Duodenal mucosa (tissue), 2 donors: ENCODE measurements at regions not wholly inside any gene's neighbourhood (a gene's known extent, or its start where the extent isn't known, plus 50 kb on each side); places are given as distances from the start of the nearest gene placed in this dataset.

Experiments
- H3K27ac ChIP-seq: one replicate; pipeline ENCODE4 v1.7.0; 2013; ENCODE audit warnings: low read depth, low read length
- H3K27me3 ChIP-seq, 2 donors: one replicate each; pipeline ENCODE4 v1.7.0; 2013; ENCODE audit warnings: low read length in 2 of 2, control low read depth in 1 of 2; ENCODE audit not compliant: insufficient read depth in 2 of 2, control insufficient read depth in 1 of 2
- H3K36me3 ChIP-seq, 2 donors: one replicate each; pipeline ENCODE4 v1.7.0; 2013; ENCODE audit warnings: low read length in 2 of 2, control low read depth in 1 of 2; ENCODE audit not compliant: insufficient read depth in 2 of 2, control insufficient read depth in 1 of 2
- H3K4me1 ChIP-seq, 2 donors: one replicate each; pipeline ENCODE4 v1.7.0; 2013; ENCODE audit warnings: low read length in 2 of 2, control low read depth in 1 of 2; ENCODE audit not compliant: insufficient read depth in 2 of 2, control insufficient read depth in 1 of 2
- H3K4me3 ChIP-seq, 2 donors: one replicate each; pipeline ENCODE4 v1.7.0; 2013; ENCODE audit warnings: low read length in 2 of 2, low read depth in 1 of 2
- H3K9ac ChIP-seq, 2 donors: one replicate each; pipeline ENCODE4 v1.7.0; 2013; ENCODE audit warnings: low read length in 2 of 2, low read depth in 1 of 2
- H3K9me3 ChIP-seq, 2 donors: one replicate each; pipeline ENCODE4 v1.7.0; 2013; ENCODE audit warnings: low read length in 2 of 2, control low read depth in 1 of 2; ENCODE audit not compliant: control insufficient read depth in 1 of 2

GRCh38 chr1:163531345-163531744 lies 209.6 kb downstream of the NUF2 start:
- H3K36me3 ChIP-seq: no peaks in the 10 kb centered on the region
- no peaks in the 10 kb centered on the region for H3K27me3 ChIP-seq
- no peak overlapping the region for H3K27ac ChIP-seq
- H3K9me3 ChIP-seq: no peaks in the 10 kb centered on the region
- H3K4me3 ChIP-seq: no peak overlapping the region
- no peaks in the 10 kb centered on the region for H3K4me1 ChIP-seq
- no peak overlapping the region for H3K9ac ChIP-seq

- Histone ChIP-seq H3K9me3 (no peaks in the 10 kb centered on the region), H3K4me3 (no peak overlapping the region), H3K4me1 (no peaks in the 10 kb centered on the region), H3K9ac (no peak overlapping the region), H3K27me3 (no peaks in the 10 kb centered on the region), H3K36me3 (no peaks in the 10 kb centered on the region), H3K27ac (no peak overlapping the region)
Measured at GRCh38 chr1:163535401-163535800, 213.6 kb downstream of the NUF2 start.

- Histone ChIP-seq H3K27me3 (no peaks in the 10 kb centered on the region), H3K9me3 (no peaks in the 10 kb centered on the region), H3K4me1 (no peaks in the 10 kb centered on the region), H3K27ac (no peak overlapping the region), H3K36me3 (no peaks in the 10 kb centered on the region), H3K4me3 (no peak overlapping the region), H3K9ac (no peak overlapping the region)
Measured at GRCh38 chr1:163535807-163536206, 214.1 kb downstream of the NUF2 start.

- no peaks in the 10 kb centered on the region for H3K27me3 ChIP-seq
- H3K4me3 ChIP-seq: no peak overlapping the region
- H3K27ac ChIP-seq: no peak overlapping the region
- H3K4me1 ChIP-seq: no peaks in the 10 kb centered on the region
- no peaks in the 10 kb centered on the region for H3K36me3 ChIP-seq
- H3K9me3 ChIP-seq: no peaks in the 10 kb centered on the region
- H3K9ac ChIP-seq: no peak overlapping the region
Measured at GRCh38 chr1:163537809-163538208, 216.1 kb downstream of the NUF2 start.

GRCh38 chr1:163538667-163539066 lies 216.9 kb downstream of the NUF2 start:
- Histone ChIP-seq H3K9me3 (no peaks in the 10 kb centered on the region), H3K9ac (no peak overlapping the region), H3K36me3 (no peaks in the 10 kb centered on the region), H3K27ac (no peak overlapping the region), H3K4me3 (no peak overlapping the region), H3K4me1 (no peaks in the 10 kb centered on the region), H3K27me3 (no peaks in the 10 kb centered on the region)

GRCh38 chr1:163540727-163541126 lies 219.0 kb downstream of the NUF2 start:
- Histone ChIP-seq H3K9ac (no peak overlapping the region), H3K4me3 (no peak overlapping the region), H3K27ac (no peak overlapping the region), H3K9me3 (no peaks in the 10 kb centered on the region), H3K4me1 (no peaks in the 10 kb centered on the region), H3K36me3 (no peaks in the 10 kb centered on the region), H3K27me3 (no peaks in the 10 kb centered on the region)

GRCh38 chr1:163544441-163544840 lies 222.7 kb downstream of the NUF2 start:
- no peaks in the 10 kb centered on the region for H3K36me3 ChIP-seq
- H3K27me3 ChIP-seq: no peaks in the 10 kb centered on the region
- H3K4me3 ChIP-seq: no peak overlapping the region
- no peak overlapping the region for H3K27ac ChIP-seq
- H3K9ac ChIP-seq: no peak overlapping the region
- H3K9me3 ChIP-seq: no peaks in the 10 kb centered on the region
- H3K4me1 ChIP-seq: no peaks in the 10 kb centered on the region

GRCh38 chr1:163558162-163558561 lies 236.4 kb downstream of the NUF2 start:
- Histone ChIP-seq H3K27ac (no peak overlapping the region), H3K36me3 (no peaks in the 10 kb centered on the region), H3K27me3 (no peaks in the 10 kb centered on the region), H3K9me3 (no peaks in the 10 kb centered on the region), H3K4me3 (no peak overlapping the region), H3K9ac (no peak overlapping the region), H3K4me1 (no peaks in the 10 kb centered on the region)

GRCh38 chr1:163561580-163562295 lies 240.0 kb downstream of the NUF2 start:
- no peaks in the 10 kb centered on the region for H3K4me1 ChIP-seq
- H3K36me3 ChIP-seq: no peaks in the 10 kb centered on the region
- no peak overlapping the region for H3K27ac ChIP-seq
- H3K9me3 ChIP-seq: no peaks in the 10 kb centered on the region
- H3K9ac ChIP-seq: no peak overlapping the region
- no peaks in the 10 kb centered on the region for H3K27me3 ChIP-seq
- H3K4me3 ChIP-seq: no peak overlapping the region

- Histone ChIP-seq H3K9me3 (no peaks in the 10 kb centered on the region), H3K27ac (no peak overlapping the region), H3K4me1 (no peaks in the 10 kb centered on the region), H3K9ac (no peak overlapping the region), H3K27me3 (no peaks in the 10 kb centered on the region), H3K4me3 (no peak overlapping the region), H3K36me3 (no peaks in the 10 kb centered on the region)
Measured at GRCh38 chr1:163562355-163562754, 240.6 kb downstream of the NUF2 start.

GRCh38 chr1:163565166-163565565 lies 243.4 kb downstream of the NUF2 start:
- Histone ChIP-seq H3K27ac (no peak overlapping the region), H3K9ac (no peak overlapping the region)

More at GRCh38 chr1:163565166-163565565, 243.4 kb downstream of the NUF2 start:
- Histone ChIP-seq H3K9me3 (no peaks in the 10 kb centered on the region), H3K4me3 (no peak overlapping the region), H3K4me1 (no peaks in the 10 kb centered on the region), H3K36me3 (no peaks in the 10 kb centered on the region), H3K27me3 (no peaks in the 10 kb centered on the region)
